K562 (cell line): ENCODE measurements at regions not wholly inside any gene's neighbourhood (a gene's known extent, or its start where the extent isn't known, plus 50 kb on each side); places are given as distances from the start of the nearest gene placed in this dataset.

Experiments
- ASH1L ChIP-seq: fragments of 450-650 bp; IDR thresholded peaks from 2 replicates; pipeline ENCODE4 v1.6.1; 2018; ENCODE audit warnings: borderline replicate concordance, mild to moderate bottlenecking, low read depth; ENCODE audit not compliant: partially characterized antibody
- CBX8 ChIP-seq: fragments of 200-600 bp; sonication (generic); IDR thresholded peaks from 2 replicates; pipeline ENCODE4 v1.6.1; 2012; ENCODE audit warnings: borderline replicate concordance, mixed run types, low read depth, mild to moderate bottlenecking, moderate library complexity, mixed read lengths, low read length, control low read depth, inconsistent platforms; ENCODE audit not compliant: poor library complexity, severe bottlenecking; ENCODE audit errors: extremely low read depth
- CC2D1A ChIP-seq: fragments of 450-650 bp; IDR thresholded peaks from 2 replicates; pipeline ENCODE4 v1.6.1; 2017; ENCODE audit warnings: mild to moderate bottlenecking
- DPF2 ChIP-seq: fragments of 450-650 bp; IDR thresholded peaks from 2 replicates; pipeline ENCODE4 v1.6.1; 2016
- GABPA ChIP-seq: fragments of 200-800 bp; sonication (Bioruptor generic); conservative IDR thresholded peaks from 2 replicates; pipeline ENCODE4 v1.6.1; 2016; ENCODE audit warnings: low read depth, missing genetic modification characterization, missing compliant biosample characterization
- POLR2B ChIP-seq: fragments of 450-650 bp; IDR thresholded peaks from 2 replicates; pipeline ENCODE4 v1.6.1; 2018; ENCODE audit warnings: low read depth; ENCODE audit not compliant: partially characterized antibody
- RFX5 ChIP-seq: IDR thresholded peaks from 2 replicates; pipeline ENCODE4 v1.6.1; 2011; ENCODE audit warnings: low read depth, mild to moderate bottlenecking, improper control_type of control experiment, low read length
- SAFB2 ChIP-seq: fragments of 200-400 bp; formaldehyde crosslinking; IDR thresholded peaks from 2 replicates; pipeline ENCODE4 v1.6.1; 2018; ENCODE audit warnings: borderline replicate concordance, low read length, low read depth, moderate library complexity; ENCODE audit not compliant: severe bottlenecking
- SREBF2 ChIP-seq: sonication (generic); formaldehyde crosslinking; IDR thresholded peaks from 2 replicates; pipeline ENCODE4 v1.4.0; 2020; ENCODE audit warnings: mild to moderate bottlenecking, missing genetic modification reagents
- STAT5A ChIP-seq: IDR thresholded peaks from 2 replicates; pipeline ENCODE4 v1.6.1; 2012; ENCODE audit warnings: low read length, inconsistent platforms, borderline replicate concordance
- ZNF274 ChIP-seq: IDR thresholded peaks from 2 replicates; pipeline ENCODE4 v1.6.1; 2011; ENCODE audit warnings: low read depth, mild to moderate bottlenecking, low read length, moderate library complexity, borderline replicate concordance
- ZNF384 ChIP-seq: IDR thresholded peaks from 2 replicates; pipeline ENCODE4 v1.6.1; 2012; ENCODE audit warnings: low read depth, low read length, improper control_type of control experiment
- TF ChIP-seq, protein P1 (sequence below): fragments of 450-650 bp; IDR thresholded peaks from 2 replicates; pipeline ENCODE4 v1.6.1; 2016; ENCODE audit warnings: mild to moderate bottlenecking, moderate library complexity

DNA sequence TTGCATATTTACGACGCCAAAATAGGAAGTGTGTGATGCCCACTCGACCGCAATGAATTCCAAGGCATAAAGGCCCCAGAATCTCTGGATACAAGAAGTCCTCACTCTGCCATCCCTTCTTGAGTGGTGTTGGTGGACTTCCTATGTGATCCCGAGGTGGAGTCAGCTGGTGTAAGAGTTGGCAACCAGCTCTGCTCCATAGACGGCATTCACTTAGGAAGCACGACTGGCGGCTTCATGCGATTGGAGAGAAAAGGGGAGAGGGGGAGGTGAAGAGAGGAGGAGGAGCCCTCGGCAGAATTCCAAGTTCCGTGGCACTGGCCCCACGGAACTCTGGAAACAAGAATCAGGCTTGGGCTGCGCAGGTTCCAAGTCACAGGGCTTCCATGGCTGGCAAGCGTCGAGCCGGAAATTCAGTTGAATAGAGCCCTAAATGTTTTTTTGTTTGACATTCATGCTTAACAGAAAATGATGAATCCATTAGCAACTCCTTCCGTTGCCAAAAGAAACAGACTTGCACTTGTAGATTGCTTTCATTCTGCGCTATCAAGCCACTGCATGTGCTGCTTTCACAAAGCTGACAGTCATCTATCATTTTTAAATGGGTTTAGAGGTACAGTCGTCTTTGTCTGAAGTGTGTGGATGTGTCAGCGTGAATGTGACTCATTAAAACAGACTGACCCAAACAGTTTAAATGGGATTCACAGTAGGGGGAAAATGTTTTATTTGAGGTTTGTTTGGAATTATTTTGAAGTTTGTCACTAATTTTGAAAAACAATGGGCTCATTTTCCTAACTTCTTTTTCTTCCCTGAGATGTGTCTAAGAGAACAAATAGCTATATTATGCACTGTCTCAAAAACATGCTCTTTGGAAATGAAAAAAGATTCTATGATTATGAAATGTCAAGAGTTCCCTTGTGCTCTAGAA lies 428.3 kb upstream of the ATP11B start (continued):
- TF ChIP-seq, protein P1, sequence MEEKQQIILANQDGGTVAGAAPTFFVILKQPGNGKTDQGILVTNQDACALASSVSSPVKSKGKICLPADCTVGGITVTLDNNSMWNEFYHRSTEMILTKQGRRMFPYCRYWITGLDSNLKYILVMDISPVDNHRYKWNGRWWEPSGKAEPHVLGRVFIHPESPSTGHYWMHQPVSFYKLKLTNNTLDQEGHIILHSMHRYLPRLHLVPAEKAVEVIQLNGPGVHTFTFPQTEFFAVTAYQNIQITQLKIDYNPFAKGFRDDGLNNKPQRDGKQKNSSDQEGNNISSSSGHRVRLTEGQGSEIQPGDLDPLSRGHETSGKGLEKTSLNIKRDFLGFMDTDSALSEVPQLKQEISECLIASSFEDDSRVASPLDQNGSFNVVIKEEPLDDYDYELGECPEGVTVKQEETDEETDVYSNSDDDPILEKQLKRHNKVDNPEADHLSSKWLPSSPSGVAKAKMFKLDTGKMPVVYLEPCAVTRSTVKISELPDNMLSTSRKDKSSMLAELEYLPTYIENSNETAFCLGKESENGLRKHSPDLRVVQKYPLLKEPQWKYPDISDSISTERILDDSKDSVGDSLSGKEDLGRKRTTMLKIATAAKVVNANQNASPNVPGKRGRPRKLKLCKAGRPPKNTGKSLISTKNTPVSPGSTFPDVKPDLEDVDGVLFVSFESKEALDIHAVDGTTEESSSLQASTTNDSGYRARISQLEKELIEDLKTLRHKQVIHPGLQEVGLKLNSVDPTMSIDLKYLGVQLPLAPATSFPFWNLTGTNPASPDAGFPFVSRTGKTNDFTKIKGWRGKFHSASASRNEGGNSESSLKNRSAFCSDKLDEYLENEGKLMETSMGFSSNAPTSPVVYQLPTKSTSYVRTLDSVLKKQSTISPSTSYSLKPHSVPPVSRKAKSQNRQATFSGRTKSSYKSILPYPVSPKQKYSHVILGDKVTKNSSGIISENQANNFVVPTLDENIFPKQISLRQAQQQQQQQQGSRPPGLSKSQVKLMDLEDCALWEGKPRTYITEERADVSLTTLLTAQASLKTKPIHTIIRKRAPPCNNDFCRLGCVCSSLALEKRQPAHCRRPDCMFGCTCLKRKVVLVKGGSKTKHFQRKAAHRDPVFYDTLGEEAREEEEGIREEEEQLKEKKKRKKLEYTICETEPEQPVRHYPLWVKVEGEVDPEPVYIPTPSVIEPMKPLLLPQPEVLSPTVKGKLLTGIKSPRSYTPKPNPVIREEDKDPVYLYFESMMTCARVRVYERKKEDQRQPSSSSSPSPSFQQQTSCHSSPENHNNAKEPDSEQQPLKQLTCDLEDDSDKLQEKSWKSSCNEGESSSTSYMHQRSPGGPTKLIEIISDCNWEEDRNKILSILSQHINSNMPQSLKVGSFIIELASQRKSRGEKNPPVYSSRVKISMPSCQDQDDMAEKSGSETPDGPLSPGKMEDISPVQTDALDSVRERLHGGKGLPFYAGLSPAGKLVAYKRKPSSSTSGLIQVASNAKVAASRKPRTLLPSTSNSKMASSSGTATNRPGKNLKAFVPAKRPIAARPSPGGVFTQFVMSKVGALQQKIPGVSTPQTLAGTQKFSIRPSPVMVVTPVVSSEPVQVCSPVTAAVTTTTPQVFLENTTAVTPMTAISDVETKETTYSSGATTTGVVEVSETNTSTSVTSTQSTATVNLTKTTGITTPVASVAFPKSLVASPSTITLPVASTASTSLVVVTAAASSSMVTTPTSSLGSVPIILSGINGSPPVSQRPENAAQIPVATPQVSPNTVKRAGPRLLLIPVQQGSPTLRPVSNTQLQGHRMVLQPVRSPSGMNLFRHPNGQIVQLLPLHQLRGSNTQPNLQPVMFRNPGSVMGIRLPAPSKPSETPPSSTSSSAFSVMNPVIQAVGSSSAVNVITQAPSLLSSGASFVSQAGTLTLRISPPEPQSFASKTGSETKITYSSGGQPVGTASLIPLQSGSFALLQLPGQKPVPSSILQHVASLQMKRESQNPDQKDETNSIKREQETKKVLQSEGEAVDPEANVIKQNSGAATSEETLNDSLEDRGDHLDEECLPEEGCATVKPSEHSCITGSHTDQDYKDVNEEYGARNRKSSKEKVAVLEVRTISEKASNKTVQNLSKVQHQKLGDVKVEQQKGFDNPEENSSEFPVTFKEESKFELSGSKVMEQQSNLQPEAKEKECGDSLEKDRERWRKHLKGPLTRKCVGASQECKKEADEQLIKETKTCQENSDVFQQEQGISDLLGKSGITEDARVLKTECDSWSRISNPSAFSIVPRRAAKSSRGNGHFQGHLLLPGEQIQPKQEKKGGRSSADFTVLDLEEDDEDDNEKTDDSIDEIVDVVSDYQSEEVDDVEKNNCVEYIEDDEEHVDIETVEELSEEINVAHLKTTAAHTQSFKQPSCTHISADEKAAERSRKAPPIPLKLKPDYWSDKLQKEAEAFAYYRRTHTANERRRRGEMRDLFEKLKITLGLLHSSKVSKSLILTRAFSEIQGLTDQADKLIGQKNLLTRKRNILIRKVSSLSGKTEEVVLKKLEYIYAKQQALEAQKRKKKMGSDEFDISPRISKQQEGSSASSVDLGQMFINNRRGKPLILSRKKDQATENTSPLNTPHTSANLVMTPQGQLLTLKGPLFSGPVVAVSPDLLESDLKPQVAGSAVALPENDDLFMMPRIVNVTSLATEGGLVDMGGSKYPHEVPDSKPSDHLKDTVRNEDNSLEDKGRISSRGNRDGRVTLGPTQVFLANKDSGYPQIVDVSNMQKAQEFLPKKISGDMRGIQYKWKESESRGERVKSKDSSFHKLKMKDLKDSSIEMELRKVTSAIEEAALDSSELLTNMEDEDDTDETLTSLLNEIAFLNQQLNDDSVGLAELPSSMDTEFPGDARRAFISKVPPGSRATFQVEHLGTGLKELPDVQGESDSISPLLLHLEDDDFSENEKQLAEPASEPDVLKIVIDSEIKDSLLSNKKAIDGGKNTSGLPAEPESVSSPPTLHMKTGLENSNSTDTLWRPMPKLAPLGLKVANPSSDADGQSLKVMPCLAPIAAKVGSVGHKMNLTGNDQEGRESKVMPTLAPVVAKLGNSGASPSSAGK = peak; percentile 63
- TF ChIP-seq DPF2 (peak; percentile 98), ZNF274 (no peak), RFX5 (no peak), POLR2B (peak; percentile 22), STAT5A (peak; percentile 98), SAFB2 (no peak), GABPA (tag) (peak; percentile 39; the same call in 1 of the 2 replicates), CC2D1A (peak; percentile 93; the same call in 1 of the 2 replicates), SREBF2 (CRISPR knock-in tag) (no peak), ASH1L (no peak), CBX8 (no peak), ZNF384 (no peak)
